KMS-11 (cell line): ENCODE measurements at regions not wholly inside any gene's neighbourhood (a gene's known extent, or its start where the extent isn't known, plus 50 kb on each side); places are given as distances from the start of the nearest gene placed in this dataset.

Source experiments
- H2AFZ ChIP-seq: fragments of 200-600 bp; sonication (generic); 2 replicates; pipeline ENCODE4 v1.6.1; 2016; ENCODE audit warnings: antibody characterized with exemption, mixed run types, low read depth
- H3K27ac ChIP-seq: fragments of 200-600 bp; sonication (generic); 2 replicates; pipeline ENCODE4 v1.6.1; 2016; ENCODE audit warnings: mild to moderate bottlenecking, mixed run types
- H3K27me3 ChIP-seq: fragments of 200-600 bp; sonication (generic); 2 replicates; pipeline ENCODE4 v1.6.1; 2017; ENCODE audit warnings: mild to moderate bottlenecking, low read depth, mixed run types, moderate library complexity; ENCODE audit not compliant: insufficient read depth
- H3K36me3 ChIP-seq: fragments of 200-600 bp; sonication (generic); 2 replicates; pipeline ENCODE4 v1.6.1; 2017; ENCODE audit warnings: mild to moderate bottlenecking, mixed run types; ENCODE audit not compliant: insufficient read depth
- H3K4me1 ChIP-seq: fragments of 200-600 bp; sonication (generic); 2 replicates; pipeline ENCODE4 v1.6.1; 2016; ENCODE audit warnings: mild to moderate bottlenecking, low read depth, mixed run types; ENCODE audit not compliant: poor library complexity, severe bottlenecking
- H3K4me2 ChIP-seq: fragments of 200-600 bp; sonication (generic); 2 replicates; pipeline ENCODE4 v1.7.0; 2016; ENCODE audit warnings: mild to moderate bottlenecking, mixed run types
- H3K4me3 ChIP-seq: fragments of 200-600 bp; sonication (generic); IDR thresholded peaks from 2 replicates; pipeline ENCODE4 v1.6.1; 2017; ENCODE audit warnings: low read depth, low read length, mixed read lengths; ENCODE audit not compliant: insufficient read depth
- H3K79me2 ChIP-seq: fragments of 200-600 bp; sonication (generic); 2 replicates; pipeline ENCODE4 v1.6.1; 2016; ENCODE audit warnings: low read depth, mixed run types; ENCODE audit not compliant: insufficient read depth
- H3K9ac ChIP-seq: fragments of 200-600 bp; sonication (generic); 2 replicates; pipeline ENCODE4 v1.6.1; 2016; ENCODE audit warnings: mild to moderate bottlenecking, mixed run types
- H4K20me1 ChIP-seq: fragments of 200-600 bp; sonication (generic); 2 replicates; pipeline ENCODE4 v1.6.1; 2016; ENCODE audit warnings: mild to moderate bottlenecking, mixed run types; ENCODE audit not compliant: insufficient read depth
- TF ChIP-seq, protein P1 (sequence below): fragments of 200-600 bp; sonication (generic); conservative IDR thresholded peaks from 2 replicates; pipeline ENCODE4 v1.6.1; 2017; ENCODE audit warnings: low read depth, mild to moderate bottlenecking, antibody characterized with exemption, low read length, moderate library complexity, mixed read lengths

DNA sequence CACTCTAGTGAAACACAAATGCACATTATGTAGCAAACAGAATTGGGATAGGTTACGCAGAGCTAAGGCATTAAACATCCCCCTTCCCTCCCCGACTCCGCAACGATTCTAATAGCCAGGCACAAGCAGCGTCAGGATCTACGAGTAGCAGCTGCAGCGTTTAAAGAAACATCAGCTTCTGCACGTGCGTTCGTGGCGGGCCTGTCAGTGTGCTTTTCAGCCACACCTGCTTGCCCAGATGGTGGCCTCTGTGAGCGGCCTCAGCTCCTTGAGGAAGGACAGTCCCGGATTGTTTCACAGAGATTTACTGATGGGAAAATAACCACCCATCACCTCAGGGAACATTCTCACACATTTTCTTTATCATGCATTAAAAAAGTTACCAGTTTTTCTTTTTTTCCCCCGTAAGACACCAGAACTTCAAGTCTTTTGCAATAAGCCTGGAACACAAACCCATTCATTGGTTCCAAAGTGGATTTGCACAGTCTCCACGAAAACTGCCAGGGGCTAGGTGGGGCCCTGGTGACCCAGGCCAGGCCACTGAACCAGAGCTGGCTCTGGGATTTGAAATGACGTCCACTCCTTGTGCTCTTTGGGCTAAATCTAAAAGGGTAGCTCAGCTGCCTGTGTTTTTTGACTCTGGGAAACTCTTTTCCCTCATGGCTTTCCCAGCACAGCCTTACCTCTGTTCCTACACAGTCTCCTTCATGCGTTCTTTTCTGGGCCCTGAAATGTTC lies 325.5 kb downstream of the KCNRG start:
- Histone ChIP-seq H3K27me3 (no peaks in the 10 kb centered on the region), H4K20me1 (no peaks in the 10 kb centered on the region), H3K27ac (no peak overlapping the region), H3K4me3 (no peak overlapping the region), H2AFZ (no peak overlapping the region), H3K4me2 (no peak overlapping the region), H3K36me3 (no peaks in the 10 kb centered on the region), H3K4me1 (peaks cover 12% of the 10 kb centered on the region), H3K79me2 (no peaks in the 10 kb centered on the region), H3K9ac (no peak overlapping the region)
- TF ChIP-seq, protein P1, sequence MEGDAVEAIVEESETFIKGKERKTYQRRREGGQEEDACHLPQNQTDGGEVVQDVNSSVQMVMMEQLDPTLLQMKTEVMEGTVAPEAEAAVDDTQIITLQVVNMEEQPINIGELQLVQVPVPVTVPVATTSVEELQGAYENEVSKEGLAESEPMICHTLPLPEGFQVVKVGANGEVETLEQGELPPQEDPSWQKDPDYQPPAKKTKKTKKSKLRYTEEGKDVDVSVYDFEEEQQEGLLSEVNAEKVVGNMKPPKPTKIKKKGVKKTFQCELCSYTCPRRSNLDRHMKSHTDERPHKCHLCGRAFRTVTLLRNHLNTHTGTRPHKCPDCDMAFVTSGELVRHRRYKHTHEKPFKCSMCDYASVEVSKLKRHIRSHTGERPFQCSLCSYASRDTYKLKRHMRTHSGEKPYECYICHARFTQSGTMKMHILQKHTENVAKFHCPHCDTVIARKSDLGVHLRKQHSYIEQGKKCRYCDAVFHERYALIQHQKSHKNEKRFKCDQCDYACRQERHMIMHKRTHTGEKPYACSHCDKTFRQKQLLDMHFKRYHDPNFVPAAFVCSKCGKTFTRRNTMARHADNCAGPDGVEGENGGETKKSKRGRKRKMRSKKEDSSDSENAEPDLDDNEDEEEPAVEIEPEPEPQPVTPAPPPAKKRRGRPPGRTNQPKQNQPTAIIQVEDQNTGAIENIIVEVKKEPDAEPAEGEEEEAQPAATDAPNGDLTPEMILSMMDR, result no peak

DNA sequence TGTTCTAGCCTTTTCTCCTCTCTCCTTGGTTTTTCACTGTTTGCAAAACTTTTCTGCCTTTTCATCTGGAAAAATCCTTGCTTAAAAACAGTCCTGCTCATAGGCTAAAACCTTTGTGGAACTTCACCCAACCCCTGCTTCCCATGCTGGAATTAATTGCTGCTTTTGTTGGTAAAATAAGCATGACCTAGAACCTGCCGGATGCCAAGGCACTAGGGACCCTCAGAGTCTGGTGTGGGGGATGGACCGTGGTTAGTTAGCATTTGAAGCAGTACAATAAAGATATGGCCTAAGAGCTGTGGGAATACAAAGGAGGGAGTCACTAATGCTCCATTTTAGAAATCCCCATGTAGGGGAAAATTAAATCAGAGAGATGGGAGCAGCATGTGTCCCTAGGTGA lies 326.3 kb downstream of the KCNRG start:
- no peak overlapping the region for H3K9ac ChIP-seq
- H2AFZ ChIP-seq, result no peak overlapping the region
- H3K27ac ChIP-seq, result no peak overlapping the region
- no peak overlapping the region for H3K4me2 ChIP-seq
- H3K79me2 ChIP-seq, result no peaks in the 10 kb centered on the region
- no peak overlapping the region for H3K4me3 ChIP-seq
- H3K4me1 ChIP-seq, result peaks cover 12% of the 10 kb centered on the region
- no peaks in the 10 kb centered on the region for H3K27me3 ChIP-seq
- TF ChIP-seq, protein P1, result no peak
- no peaks in the 10 kb centered on the region for H4K20me1 ChIP-seq
- H3K36me3 ChIP-seq, result no peaks in the 10 kb centered on the region

DNA sequence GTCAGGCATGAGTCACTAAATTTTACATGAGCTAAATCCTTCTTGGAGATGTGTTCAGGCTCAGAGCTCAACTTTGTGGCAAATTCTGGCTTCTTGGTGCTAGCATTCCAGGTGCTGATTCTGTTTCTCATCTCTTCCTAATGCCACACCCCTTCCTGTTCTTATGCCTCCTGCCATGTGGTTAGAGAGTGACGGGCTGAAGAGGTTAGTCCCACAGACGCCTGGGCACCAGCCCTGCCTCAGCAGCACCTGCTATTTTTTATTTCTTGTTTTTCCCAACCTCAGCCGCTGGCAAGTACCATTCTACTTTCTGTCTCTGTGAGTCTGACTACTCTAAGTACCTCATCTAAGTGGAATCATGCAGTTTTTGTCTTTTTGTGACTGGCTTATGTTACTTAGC lies 329.5 kb downstream of the KCNRG start:
- Histone ChIP-seq H3K36me3 (no peaks in the 10 kb centered on the region), H3K79me2 (no peaks in the 10 kb centered on the region), H2AFZ (no peak overlapping the region), H3K9ac (no peak overlapping the region), H3K4me2 (no peak overlapping the region; the same call in 1 of the 2 replicates), H3K4me3 (no peak overlapping the region), H4K20me1 (no peaks in the 10 kb centered on the region), H3K27me3 (no peaks in the 10 kb centered on the region), H3K27ac (no peak overlapping the region), H3K4me1 (peaks cover 12% of the 10 kb centered on the region)
- TF ChIP-seq, protein P1, result no peak

DNA sequence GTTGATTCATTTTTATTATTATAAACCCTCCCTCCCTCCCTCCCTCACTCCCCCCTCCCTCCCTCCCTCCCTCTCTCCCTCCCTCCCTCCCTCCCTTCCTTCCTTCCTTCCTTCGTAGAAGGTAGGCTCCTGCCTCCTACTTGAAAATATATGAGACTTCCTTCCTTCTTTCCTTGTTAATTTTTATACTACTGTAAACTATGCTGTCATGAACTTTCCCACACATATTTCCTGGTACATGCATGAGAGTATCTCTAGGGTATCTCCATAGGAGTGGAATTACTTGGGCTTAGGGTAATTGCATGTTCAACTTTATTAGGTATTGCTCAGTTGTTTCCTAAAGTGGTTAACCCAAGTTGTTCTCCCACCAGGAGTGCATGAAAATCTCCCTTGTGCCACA lies 330.6 kb downstream of the KCNRG start:
- Histone ChIP-seq H4K20me1 (no peaks in the 10 kb centered on the region), H3K27me3 (no peaks in the 10 kb centered on the region), H3K79me2 (no peaks in the 10 kb centered on the region), H3K27ac (no peak overlapping the region), H3K4me1 (peaks cover 12% of the 10 kb centered on the region), H3K4me3 (no peak overlapping the region), H2AFZ (no peak overlapping the region), H3K9ac (no peak overlapping the region), H3K4me2 (no peak overlapping the region), H3K36me3 (no peaks in the 10 kb centered on the region)
- TF ChIP-seq, protein P1, result no peak
